ENCODE measurements at regions not wholly inside any gene's neighbourhood (a gene's known extent, or its start where the extent isn't known, plus 50 kb on each side); places are given as distances from the start of the nearest gene placed in this dataset.

DNA sequence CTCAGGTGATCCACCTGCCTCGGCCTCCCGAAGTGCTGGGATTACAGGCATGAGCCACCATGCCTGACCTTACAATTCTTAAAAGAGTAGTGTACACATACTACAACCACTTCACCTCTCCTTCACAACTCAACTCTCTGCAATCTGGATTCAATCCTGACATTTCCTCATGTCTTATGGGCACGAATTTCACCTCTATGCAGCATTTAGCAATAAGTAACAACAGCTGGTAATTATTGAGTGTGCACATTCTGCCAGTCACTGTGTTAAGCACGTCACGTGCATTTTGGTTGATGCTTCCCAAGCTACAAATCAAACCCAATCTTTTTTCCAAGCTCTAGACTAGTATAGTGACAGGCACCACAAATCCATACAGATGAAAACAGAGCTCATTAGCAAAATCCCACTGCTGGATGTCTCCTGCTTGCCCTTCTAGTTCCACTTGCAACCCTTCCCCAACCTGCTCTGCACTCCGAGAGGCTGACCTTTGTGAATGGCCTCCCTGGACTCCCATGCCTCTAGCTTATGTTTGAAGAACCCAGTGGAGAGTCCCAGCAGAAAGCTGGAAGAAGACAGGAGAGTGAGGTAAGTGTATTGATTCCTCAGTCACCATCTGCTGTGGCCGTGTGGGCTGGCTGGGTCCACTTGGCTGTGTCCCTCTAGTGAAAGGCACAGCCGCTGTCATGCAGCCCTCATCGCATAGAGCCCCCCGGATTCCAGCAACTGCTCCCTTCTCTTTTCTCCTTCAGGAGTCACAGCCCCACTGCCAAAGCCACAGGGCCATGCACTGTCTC lies 176.5 kb downstream of the MEX3B start:
- TF ChIP-seq, protein P1, sequence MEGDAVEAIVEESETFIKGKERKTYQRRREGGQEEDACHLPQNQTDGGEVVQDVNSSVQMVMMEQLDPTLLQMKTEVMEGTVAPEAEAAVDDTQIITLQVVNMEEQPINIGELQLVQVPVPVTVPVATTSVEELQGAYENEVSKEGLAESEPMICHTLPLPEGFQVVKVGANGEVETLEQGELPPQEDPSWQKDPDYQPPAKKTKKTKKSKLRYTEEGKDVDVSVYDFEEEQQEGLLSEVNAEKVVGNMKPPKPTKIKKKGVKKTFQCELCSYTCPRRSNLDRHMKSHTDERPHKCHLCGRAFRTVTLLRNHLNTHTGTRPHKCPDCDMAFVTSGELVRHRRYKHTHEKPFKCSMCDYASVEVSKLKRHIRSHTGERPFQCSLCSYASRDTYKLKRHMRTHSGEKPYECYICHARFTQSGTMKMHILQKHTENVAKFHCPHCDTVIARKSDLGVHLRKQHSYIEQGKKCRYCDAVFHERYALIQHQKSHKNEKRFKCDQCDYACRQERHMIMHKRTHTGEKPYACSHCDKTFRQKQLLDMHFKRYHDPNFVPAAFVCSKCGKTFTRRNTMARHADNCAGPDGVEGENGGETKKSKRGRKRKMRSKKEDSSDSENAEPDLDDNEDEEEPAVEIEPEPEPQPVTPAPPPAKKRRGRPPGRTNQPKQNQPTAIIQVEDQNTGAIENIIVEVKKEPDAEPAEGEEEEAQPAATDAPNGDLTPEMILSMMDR (conservative IDR thresholded peaks at IDR 0.05; ENCODE audit: low read depth, low read length) = no peak
- DNase-seq (ENCODE audit: low read depth) = no peak
- H3K4me3 ChIP-seq (ENCODE audit: low read depth, low read length) = no peak overlapping the region

DNA sequence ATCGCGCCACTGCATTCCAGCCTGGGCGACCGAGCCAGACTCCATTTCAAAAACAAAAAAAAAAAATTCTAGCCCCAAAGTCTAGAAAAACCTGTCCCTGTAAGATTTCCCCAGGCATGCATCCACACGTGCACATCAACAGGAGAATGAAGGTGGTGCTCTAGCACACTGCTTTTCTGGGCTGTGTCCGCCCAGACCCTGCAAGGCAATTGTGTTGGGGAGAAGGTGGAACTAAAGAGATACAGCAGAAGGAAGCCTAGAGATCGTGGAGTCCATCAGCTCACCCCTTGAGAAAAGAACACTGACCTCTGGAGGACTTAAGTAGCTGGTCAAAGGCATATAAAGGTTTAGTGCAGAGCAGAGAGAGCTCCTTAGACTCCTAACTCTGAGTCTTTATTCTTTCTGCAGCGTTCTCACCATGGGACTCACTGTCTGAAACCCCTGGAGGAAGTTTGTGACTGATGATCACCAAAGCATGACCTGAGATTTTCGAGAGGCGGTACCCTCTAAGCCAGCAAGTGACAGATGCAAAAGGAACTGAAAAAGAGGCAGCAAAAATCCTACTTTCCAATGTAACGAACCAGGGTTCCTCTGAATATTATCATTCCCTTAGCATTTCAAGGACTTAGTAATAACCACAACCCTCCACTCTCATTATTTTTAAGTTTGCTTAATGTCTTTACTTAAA lies 179.8 kb downstream of the MEX3B start:
- H3K4me3 ChIP-seq (ENCODE audit: low read depth, low read length) = no peak overlapping the region
- DNase-seq (ENCODE audit: low read depth) = no peak
- TF ChIP-seq, protein P1 (conservative IDR thresholded peaks at IDR 0.05; ENCODE audit: low read depth, low read length) = no peak

DNA sequence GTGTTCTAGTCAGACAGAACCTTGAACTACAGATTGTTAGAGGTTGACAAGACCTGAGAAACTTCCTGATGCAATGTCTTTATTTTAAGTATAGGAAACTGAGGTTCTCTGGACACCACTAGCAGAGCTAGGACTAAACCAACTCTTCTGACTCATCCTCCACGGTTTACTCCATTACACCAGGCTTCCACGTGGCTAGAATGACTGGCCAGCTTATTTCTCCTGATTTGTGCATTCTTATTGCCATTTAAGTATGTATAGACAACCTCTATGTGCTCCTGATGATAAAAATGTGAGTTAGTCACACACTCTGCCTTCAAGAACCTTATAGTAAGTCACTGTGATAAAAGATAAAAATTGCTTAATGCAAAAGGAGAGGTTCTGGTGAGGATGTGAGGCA lies 182.7 kb downstream of the MEX3B start:
- DNase-seq (ENCODE audit: low read depth) = peak; percentile 48
- TF ChIP-seq, protein P1 (conservative IDR thresholded peaks at IDR 0.05; ENCODE audit: low read depth, low read length) = no peak

DNA sequence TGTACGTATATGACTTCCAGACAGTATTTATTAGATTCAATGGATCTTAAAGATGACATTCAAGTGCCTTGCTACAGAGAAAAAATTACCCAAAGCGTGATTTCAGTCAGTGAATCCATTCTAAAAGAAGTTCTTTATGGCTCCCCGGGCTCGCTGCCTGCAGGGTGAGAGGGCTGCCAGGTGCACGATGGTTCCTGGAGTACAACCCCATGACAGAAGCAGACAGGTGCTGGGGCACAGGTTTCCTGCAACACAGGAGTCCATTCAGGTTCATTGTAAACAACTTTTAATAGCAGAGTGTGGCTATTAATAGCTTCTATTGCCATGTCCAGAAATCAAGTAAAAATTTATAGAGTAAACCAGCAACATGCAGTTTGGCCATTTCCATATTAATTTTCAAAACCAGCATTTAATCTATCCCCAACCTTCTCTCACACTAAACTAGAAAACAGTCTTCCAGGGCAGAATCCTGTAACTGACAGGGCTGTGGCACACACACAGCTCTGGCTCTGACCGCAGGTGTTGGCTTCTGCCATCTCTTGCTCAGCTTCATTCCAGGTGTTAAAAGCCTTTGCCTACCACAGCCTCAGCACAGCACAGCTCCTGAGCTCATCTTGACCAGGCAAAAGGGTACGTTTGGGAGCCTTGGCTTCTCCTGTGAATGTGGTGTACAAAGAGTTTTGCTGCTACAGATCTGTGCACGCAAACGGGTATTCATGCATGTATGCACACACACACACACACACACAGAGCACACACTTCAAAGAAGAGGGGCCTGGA lies 185.9 kb downstream of the MEX3B start:
- TF ChIP-seq, protein P1 (conservative IDR thresholded peaks at IDR 0.05; ENCODE audit: low read depth, low read length) = no peak

More for the DNA sequence above, 182.7 kb downstream of the MEX3B start:
- H3K4me3 ChIP-seq (ENCODE audit: low read depth, low read length) = no peak overlapping the region

DNA sequence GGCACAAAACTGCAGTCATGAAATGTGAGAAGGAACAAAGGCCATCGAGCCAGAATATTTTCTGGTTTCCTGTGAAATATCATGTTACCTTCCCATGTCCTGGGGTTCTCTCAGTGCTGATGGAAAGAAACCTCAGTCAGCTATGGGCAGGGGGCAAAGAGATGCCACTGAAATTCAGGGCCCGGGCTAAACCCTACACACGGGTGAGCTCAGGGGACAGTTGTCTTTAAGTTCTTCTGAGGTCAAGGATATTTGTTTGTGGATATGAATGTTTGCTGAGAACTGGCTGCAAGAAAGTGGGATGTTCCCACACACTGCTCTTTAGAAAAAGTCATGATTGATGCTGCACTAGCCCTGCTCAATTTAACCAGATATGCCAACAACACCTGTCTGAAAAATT lies 187.2 kb downstream of the MEX3B start:
- TF ChIP-seq, protein P1 (conservative IDR thresholded peaks at IDR 0.05; ENCODE audit: low read depth, low read length) = no peak
- no peak for DNase-seq (ENCODE audit: low read depth)
- H3K4me3 ChIP-seq (ENCODE audit: low read depth, low read length) = no peak overlapping the region

More for the DNA sequence above, 185.9 kb downstream of the MEX3B start:
- H3K4me3 ChIP-seq (ENCODE audit: low read depth, low read length) = no peak overlapping the region
- no peak for DNase-seq (ENCODE audit: low read depth)

DNA sequence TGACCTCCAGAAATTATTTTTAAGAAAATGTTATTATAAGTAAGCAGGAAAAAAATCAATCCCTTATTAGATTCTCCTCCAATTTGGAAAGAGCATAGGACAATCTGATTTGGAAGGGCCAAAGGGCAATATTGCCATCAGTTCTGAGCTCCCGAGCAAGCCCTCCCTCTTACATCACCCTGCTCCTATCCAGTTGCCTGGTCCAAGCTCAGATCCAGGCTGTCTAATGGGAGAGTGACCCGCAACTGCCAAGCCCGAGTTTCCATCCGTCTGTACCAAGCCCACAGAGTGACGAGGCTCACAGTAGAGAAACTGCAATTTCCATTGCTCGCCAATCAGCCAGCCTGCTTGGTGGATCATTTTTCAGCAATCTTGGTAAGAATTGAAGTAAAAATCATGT lies 187.7 kb downstream of the MEX3B start:
- no peak for DNase-seq (ENCODE audit: low read depth)
- no peak overlapping the region for H3K4me3 ChIP-seq (ENCODE audit: low read depth, low read length)
- TF ChIP-seq, protein P1 (conservative IDR thresholded peaks at IDR 0.05; ENCODE audit: low read depth, low read length) = no peak
